Lower leg skin (tissue), 4 donors: ENCODE measurements at regions not wholly inside any gene's neighbourhood (a gene's known extent, or its start where the extent isn't known, plus 50 kb on each side); places are given as distances from the start of the nearest gene placed in this dataset.

Experiments
- DNase-seq, 2 donors: peaks; one replicate each; pipeline ENCODE4 v3.0.0-alpha.2; 2019; ENCODE audit warnings: low spot score in 2 of 2
- H3K4me3 ChIP-seq: fragments of 200-600 bp; sonication (generic); 2 replicates; pipeline ENCODE4 v1.5.1; 2017; ENCODE audit warnings: mild to moderate bottlenecking, low read depth; ENCODE audit not compliant: poor library complexity, severe bottlenecking
- POLR2A ChIP-seq, 2 donors: fragments of 450-650 bp; IDR thresholded peaks; one replicate each; pipeline ENCODE4 v1.6.1; 2016 to 2017; ENCODE audit warnings: antibody characterized with exemption in 2 of 2, mild to moderate bottlenecking in 1 of 2, moderate library complexity in 1 of 2
- WGBS, 2 donors: methylation state at CpG; one replicate each; pipeline ENCODE4 v1.1.5; 2018; 5-methylcytosine and 5-hydroxymethylcytosine counted together
- intact Hi-C: fragments of 100-400 bp; cut with DNase I; formaldehyde crosslinking; loops from one replicate; pipeline ENCODE4 v1.15.0; 2023; ENCODE audit warnings: low total_unique reads
- TF ChIP-seq, protein P1 (sequence below), 3 donors: fragments of 450-650 bp; IDR thresholded peaks; one replicate each; pipeline ENCODE4 v1.5.1; 2016; ENCODE audit warnings: antibody characterized with exemption in 3 of 3, mild to moderate bottlenecking in 3 of 3, moderate library complexity in 2 of 3

DNA sequence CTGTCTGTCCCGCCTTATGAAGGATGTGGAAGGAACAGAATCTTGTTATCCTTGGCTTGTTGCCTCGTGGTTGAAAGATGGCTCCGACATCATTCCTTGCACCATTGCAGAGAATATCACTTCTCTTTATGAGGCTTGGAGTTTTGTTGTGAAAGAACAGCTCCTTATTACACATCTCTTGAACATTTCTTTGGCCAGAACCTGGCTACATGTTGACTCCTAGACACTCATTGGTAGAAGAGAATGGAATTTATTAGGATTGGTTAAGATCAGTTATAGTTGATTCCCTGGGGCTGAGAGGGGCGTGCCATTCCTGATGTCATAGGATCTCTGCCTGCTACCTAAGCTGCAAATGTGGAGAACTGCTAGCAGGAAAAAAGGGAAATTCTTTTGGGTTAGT is 180.5 kb upstream of the CTBP2 start:
- TF ChIP-seq, protein P1, sequence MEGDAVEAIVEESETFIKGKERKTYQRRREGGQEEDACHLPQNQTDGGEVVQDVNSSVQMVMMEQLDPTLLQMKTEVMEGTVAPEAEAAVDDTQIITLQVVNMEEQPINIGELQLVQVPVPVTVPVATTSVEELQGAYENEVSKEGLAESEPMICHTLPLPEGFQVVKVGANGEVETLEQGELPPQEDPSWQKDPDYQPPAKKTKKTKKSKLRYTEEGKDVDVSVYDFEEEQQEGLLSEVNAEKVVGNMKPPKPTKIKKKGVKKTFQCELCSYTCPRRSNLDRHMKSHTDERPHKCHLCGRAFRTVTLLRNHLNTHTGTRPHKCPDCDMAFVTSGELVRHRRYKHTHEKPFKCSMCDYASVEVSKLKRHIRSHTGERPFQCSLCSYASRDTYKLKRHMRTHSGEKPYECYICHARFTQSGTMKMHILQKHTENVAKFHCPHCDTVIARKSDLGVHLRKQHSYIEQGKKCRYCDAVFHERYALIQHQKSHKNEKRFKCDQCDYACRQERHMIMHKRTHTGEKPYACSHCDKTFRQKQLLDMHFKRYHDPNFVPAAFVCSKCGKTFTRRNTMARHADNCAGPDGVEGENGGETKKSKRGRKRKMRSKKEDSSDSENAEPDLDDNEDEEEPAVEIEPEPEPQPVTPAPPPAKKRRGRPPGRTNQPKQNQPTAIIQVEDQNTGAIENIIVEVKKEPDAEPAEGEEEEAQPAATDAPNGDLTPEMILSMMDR (IDR thresholded peaks at IDR 0.05): no peak
- no peak for TF ChIP-seq POLR2A (IDR thresholded peaks at IDR 0.05)
- intact Hi-C loops: no loop called here
- 74 to 78% methylated on average over 4 of the region's 4 CpGs for WGBS, 2 donors
- no peak for DNase-seq
- H3K4me3 ChIP-seq: no peak overlapping the region

DNA sequence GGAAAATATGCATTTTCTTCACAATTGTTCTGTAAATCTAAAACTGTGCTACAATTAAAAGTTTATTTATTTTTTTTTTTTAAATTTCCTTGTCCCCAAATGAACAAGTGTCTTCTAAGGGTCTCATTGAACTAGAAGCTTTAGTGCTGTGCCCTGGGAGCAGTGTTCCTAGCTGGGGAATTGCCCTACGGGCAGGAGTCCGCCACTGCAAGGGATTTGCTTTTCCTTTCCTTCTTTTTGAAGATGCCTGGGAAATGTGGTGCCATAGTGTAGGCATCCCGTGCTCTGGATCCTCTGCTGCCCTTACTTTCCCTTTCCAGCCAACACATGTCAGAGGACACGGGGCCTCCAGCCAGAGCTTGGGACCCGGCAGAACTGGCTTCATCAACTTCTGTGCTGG is 177.1 kb upstream of the CTBP2 start:
- TF ChIP-seq, protein P1 (IDR thresholded peaks at IDR 0.05): no peak
- no peak for TF ChIP-seq POLR2A (IDR thresholded peaks at IDR 0.05)
- intact Hi-C loops: no loop called here
- 81 to 92% methylated on average over 5 of the region's 5 CpGs for WGBS, 2 donors

DNA sequence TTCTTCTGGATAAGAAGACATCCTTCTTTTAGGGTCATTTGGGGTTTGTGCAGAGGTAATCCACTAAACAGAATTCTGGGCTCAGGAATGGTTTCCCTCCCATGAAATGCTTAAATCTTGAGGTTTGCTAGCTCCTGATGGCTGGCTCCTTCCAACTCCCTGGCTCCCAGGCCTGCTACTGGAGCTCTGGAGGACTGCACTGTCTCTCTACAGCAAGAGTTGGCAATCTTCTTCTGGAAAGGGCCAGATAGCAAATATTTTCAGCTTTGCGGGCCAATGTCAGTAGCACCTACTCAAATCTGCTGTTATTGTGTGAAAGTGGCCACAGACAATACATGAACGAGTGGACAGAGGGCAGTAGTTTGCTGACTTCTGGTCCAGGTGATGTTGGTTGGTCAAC is 174.2 kb upstream of the CTBP2 start:
- no peak overlapping the region for H3K4me3 ChIP-seq
- WGBS, 2 donors: 90 to 93% methylated on average over 2 of the region's 2 CpGs
- intact Hi-C loops: no loop called here
- no peak for DNase-seq
- TF ChIP-seq, protein P1 (IDR thresholded peaks at IDR 0.05): no peak
- no peak for TF ChIP-seq POLR2A (IDR thresholded peaks at IDR 0.05)

More for the DNA sequence above, 177.1 kb upstream of the CTBP2 start:
- no peak for DNase-seq
- H3K4me3 ChIP-seq: no peak overlapping the region

DNA sequence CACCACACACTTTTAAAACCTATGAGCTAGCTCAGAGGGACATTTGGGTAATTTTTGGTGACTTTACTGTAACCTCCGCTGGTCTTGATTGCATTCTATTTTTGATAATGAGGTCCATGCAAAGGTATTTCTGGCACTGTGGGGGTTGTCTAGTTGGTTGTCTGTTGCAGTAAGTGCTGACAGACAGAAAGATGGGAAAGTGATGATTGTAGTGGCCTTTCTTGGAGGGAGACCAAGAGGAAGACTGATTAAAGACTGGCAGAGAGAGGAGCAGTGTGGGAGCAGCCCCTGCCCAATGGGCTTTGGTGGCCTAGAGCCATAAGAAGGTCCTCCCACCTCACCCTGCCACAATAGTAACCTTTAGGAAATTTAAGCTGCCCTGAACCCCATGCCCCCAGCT is 173.4 kb upstream of the CTBP2 start:
- DNase-seq: no peak
- intact Hi-C loops: no loop called here
- no peak for TF ChIP-seq POLR2A (IDR thresholded peaks at IDR 0.05)
- TF ChIP-seq, protein P1 (IDR thresholded peaks at IDR 0.05): no peak
- H3K4me3 ChIP-seq: no peak overlapping the region
- WGBS, 2 donors: 65 to 88% methylated on average over 1 of the region's 1 CpG

DNA sequence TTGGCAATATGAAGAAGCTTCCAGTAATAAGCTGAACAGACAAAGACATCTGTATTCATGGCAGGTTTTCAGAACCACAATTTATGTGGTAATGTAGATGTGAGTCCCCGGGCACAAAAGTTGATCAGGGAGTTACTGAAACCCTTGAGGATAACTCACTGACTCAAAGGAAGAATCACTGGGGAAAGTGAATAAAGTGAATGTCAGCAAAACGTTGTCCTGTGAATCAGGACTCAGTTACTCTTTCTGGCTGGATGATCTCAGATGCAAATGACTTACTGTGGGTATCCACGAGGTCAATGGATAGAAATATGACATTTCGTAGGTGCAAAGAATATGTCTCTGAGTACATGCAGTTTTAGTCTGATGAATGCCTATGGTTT is 172.8 kb upstream of the CTBP2 start:
- intact Hi-C loops: no loop called here
- WGBS, 2 donors: 34 to 39% methylated on average over 4 of the region's 4 CpGs

More for the DNA sequence above, 172.8 kb upstream of the CTBP2 start:
- TF ChIP-seq, protein P1 (IDR thresholded peaks at IDR 0.05): no peak
- no peak for TF ChIP-seq POLR2A (IDR thresholded peaks at IDR 0.05)
- no peak overlapping the region for H3K4me3 ChIP-seq
- DNase-seq: no peak
